ENCODE measurements at regions not wholly inside any gene's neighbourhood (a gene's known extent, or its start where the extent isn't known, plus 50 kb on each side); places are given as distances from the start of the nearest gene placed in this dataset.

DNA sequence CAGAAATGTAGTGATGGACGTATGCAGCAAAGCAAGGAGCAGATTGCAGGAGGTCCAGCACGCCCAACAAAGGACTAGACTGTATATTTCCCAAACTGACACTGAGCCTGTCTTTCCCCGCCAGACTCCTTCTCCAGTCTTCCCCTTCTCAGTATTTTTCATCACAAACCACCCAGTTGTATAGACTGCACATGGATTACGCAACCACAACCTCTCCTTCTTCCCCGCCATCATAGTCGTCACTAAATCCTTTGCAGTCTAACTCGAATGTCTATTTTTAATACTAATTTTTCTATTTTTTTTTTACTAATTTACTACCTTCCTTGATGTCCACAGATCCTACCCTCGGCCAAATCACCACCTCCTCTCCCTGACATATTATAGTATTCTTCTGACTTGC lies 105.4 kb downstream of the MTNR1A start:
- no peak for TF ChIP-seq CTCF (IDR thresholded peaks at IDR 0.05)
- no peak for TF ChIP-seq EP300 (IDR thresholded peaks at IDR 0.05)
- no peak for TF ChIP-seq POLR2A (IDR thresholded peaks at IDR 0.05)
